NCI-H345 (cell line): ENCODE measurements at regions not wholly inside any gene's neighbourhood (a gene's known extent, or its start where the extent isn't known, plus 50 kb on each side); places are given as distances from the start of the nearest gene placed in this dataset.
"Not testable (repeated sequence)": the region's sequence is repeated elsewhere in the genome, so short reads cannot be mapped to it uniquely, and the experiment has no call there.

Experiments used
- DNase-seq: peaks from one replicate; lab custom pipeline; 2025; lab: John Stamatoyannopoulos, UW

DNA sequence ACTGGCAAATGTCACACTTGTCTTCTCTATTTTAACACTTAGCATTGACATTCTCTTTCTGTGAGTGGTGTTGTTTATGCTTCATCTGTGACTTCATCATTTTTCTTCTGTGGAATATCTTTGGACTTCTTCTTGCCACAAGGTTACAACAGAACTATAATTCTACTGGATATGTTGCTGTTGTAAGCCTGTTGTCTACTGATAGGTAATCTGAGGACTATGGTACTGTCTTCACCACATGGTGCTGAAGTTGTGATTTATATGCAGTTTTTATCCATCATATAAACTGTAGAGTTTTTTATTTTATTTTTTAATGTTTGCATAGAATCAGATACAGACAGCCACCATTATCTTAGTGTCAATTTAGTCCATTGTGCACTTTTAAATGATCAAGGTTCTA is 622.2 kb upstream of the CNTN5 start:
- DNase-seq, result no peak

DNA sequence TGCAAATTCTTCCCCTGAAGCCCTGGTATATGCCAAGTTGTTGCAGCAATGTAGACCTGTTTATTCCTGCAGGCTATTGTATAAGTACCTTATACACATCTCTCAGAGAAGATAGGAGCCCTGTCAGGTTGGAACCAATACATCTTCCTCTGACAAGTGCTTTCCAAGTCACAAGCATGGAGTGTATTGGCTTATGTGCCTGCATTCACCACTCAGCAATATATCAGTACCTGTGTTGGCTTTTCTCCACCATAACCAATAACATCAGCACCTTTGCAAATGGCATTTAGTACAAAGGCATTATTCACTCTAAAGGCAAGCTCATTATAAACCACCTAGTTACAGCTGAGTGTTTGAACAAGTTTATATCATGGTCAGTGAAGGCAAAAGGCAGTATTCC is 611.7 kb upstream of the CNTN5 start:
- peak; percentile 21 for DNase-seq

DNA sequence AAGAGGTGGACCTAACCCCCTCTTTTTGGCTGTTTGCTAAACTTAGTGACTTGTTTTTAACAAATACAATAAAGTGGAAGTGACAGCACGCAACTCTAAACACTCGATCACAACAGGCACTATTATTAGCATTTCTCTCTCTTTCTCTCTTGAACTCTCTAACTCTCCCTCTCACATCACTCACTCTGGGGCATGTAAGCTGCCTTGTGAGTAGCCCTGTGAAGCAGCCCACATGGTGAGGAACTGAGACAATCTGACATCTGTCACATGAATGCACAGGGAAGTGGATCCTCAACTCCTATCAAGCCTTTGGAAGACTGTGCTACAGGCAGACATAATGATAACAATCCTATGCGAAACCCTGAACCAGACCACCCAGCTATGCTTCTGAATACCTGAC is 609.0 kb upstream of the CNTN5 start:
- DNase-seq, result no peak

DNA sequence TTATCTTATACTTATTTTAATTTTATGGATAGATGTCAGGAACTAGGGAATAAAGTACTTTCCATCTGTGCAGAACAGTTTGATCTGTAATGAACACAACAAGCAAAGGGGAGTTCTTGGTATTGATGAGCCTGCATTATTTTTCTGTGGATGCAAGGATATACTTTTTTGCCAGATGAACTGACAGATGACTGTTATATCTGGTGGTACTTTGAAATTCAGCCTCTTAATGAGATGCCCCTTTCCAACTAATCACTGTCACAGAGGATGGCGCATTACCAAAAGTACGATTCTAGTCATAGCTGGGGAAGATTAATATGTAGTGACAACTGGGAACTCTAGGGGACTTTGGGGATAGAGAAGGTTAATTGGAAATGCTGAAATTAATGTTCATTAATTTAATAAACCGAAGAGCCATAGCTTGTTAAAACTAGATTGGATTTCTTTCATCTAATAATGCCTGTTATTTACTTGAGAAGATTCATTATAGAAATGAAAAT is 603.4 kb upstream of the CNTN5 start:
- DNase-seq, result no peak

DNA sequence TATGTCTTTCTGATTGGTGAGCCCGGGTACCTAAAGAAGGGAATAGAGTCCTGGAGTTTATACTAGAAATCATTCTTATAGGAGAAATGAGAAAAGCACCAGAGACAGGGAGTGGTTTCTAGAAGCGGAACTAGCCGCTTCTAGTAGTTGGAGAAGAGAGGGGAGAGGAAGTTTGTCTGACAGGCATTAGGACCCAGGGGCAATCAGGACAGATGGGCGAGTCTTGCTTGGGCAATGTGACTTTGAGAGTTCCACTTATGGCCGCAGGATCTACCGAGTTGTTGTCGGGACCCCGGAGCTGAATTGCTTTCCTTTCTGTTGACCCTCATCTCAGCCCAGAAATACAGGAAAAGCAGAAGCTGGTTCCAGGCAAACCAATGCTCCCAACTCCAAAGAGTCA is 596.8 kb upstream of the CNTN5 start:
- no peak for DNase-seq

DNA sequence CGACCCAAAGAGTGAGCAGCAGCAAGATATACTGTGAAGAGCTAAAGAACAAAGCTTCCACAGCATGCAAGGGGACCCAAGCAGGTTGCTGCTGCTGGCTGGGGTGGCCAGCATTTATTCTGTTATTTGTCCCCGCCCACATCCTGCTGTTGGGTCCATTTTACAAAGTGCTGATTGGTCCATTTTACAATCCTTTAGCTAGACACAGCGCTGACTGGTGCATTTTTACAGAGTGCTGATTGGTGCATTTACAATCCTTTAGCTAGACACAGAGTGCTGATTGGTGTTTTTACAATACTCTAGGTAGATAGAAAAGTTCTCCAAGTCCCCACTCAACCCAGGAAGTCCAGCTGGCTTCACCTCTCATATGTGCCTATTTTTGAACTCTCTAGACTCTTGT is 596.0 kb upstream of the CNTN5 start:
- not testable (repeated sequence) for DNase-seq

DNA sequence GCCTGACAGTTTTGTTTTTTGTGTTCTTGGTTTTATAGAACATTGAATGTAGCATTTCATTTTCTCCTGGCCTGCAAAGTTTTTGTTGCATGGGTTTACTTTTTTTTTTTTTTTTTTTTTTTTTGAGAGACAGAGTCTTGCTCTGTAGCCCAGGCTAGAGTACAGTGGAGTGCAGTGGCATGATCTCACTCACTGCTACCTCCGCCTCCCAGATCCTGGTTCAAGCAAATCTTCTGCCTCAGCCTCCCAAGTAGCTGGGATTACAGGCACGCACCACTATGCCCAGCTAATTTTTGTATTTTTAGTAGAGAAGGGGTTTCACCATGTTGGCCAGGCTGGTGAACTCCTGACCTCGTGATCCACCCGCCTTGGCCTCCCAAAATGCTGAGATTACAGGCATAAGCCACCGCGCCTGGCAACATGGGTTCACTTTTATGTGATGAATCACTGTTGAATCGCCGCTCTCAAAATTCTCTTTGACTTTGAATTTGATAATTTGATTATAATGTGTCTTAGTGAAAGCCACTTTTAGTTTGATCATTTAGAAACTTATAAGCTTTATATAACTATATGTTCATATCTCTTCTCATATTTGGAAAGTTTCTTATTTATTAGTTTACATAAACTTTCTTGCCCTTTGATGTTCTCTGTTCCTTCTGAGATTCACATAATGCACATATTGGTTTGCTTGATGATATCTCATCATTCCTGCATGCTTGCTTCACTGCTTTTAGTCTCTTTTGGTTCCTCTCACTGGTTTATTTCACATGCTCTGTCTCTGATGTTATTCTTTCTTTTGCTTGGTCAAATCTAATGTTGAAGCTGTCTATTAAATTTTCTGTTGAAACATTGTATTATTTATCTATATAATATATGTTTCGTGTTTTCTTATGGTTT is 589.0 kb upstream of the CNTN5 start:
- DNase-seq, result no peak

DNA sequence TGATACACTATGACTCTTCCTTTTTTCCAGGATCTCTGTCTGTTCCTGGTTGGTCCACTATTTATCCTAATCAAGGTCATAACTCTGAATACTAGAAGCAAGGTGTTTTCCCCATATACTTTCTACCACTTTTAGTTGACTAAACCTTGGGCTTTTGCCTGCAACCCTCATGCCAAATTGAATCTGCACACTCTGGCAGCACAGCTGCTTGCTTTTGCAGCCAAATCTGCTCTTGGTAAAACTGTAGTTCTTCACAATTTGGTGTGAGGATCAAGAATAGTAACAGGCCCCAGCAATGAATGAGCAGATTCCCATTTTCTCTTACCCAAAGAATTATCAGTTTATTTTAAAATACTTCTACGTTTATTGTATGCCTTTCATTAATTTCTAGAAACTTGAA is 586.5 kb upstream of the CNTN5 start:
- no peak for DNase-seq

DNA sequence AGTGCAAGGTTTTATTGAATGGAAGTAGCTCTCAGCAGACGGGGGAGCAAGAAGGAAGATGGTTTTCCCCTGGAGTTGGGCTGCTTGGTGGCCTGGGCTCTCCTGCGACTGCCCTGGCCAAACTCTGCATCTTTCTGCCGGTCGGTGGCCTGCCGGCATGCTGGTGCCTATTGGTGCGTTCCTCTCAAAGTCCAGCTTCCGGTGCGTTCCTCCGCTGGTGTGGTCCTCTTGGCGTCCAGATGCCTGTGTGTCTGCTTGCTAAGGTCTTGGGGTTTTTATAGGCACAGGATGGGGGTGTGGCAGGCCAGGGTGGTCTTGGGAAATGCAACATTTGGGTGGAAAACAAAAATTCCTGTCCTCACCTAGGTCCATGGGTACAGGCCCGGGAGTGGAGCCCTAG is 567.4 kb upstream of the CNTN5 start:
- no peak for DNase-seq

DNA sequence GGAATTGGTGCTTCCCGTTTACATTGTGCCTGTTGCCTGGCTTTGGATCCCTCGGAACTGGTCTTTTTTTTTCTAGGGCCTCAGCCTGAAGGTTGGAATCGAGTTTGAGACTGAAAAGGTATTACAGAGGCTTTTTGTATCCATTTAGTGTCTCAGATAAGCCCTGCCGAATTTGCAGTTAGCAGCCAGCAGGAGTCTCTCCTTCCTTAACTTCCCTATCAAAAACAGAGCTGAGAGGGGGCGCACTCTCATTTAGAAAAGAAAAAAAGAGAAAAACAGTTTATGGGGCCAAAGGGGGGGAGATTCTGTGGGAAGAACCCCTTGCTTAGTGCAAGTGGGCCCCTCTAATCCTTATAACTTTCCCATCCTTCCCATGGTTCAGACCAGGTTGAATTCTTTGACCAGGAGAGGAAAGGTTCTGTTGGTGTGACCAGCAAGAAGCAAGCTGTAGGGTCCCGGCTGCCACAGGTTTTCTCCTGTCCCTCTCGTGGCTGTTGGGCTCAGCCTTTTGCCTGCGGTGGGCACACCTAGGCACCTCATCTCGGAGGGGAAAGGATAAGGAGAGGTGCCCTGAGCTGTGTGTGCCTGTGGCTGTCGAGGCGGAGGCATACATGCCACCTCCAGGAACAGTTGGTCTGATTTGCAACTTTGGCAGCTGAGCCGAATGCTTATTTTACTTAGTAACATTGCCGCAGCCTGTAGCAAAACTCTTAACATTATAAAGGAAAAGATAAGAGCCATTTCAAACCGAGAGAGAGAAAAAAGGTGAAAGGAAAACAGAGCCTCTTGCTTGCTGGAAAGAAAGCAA is 565.0 kb upstream of the CNTN5 start:
- no peak for DNase-seq

DNA sequence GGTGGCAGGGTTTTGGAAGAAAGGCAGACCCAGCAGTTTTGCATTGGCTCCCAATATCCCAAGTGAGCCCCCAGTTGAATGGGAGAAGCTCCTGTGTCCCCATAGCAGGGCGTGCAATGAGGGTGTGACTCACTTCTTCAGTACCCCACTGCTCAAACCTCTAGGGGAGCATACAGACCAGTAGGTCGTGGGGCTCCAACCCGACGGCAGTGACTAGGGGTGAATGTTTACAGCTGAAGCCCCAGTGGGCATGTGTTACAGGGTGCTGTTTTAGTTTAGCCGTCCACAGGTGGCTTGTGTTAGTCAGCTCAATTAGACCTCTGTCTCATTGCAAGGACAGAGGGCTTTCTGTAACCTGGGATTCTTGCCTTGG is 564.5 kb upstream of the CNTN5 start:
- no peak for DNase-seq

DNA sequence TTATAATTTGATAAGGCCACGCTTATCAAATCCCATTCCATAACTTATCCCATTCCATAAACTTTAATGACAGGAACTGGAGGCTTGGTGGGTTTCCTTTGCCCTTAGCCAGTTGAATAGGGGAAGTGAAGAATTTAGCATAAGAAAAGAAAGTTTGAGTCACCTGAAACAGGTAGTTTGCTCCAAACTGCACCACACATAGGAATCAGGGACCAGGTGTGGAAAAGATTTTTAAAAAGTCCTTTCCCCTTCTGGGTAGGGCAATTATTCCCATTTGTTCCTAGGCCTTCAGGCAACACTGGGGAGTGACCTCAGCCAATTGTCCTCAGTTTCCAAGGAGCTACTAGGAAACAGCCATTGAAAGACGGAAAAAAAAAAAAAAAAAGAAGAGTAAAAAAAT is 525.7 kb upstream of the CNTN5 start:
- no peak for DNase-seq

DNA sequence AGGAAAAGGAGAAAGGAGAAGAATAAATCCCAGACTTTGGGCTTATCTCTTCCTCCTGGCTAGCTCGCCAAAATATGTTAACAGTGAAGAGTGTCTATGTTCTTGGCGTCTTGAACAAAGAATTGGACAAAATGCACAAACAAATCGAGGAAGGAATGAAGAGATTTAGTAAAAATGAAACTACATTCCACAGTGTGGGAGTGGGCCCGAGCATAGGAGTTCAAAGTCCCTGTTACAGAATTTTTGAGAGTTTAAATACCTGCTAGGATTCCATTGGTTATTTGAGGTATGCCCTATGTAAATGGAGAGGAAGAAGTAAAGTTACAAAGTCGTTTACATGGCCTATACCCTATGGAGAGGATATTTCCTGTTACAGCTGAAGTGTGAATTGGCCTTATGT is 525.1 kb upstream of the CNTN5 start:
- DNase-seq, result no peak

DNA sequence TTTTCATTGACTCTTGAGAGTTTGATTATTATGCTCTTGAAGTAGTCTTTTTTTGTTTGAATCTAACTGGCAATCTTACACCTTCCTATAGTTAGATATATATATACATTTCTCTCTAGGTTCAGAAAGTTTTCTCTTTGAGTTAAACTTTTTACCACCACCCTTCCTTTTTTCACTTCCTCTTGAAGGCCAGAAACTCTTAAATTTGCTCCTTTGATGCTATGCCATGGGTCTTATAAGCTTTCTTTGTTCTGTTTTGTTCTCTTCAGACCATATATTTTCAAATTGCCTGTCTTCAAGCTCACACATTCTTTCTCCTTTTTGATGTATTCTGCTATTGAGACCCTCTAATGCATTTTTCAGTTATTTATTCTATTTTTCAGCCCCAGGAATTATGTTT is 513.5 kb upstream of the CNTN5 start:
- DNase-seq, result no peak

DNA sequence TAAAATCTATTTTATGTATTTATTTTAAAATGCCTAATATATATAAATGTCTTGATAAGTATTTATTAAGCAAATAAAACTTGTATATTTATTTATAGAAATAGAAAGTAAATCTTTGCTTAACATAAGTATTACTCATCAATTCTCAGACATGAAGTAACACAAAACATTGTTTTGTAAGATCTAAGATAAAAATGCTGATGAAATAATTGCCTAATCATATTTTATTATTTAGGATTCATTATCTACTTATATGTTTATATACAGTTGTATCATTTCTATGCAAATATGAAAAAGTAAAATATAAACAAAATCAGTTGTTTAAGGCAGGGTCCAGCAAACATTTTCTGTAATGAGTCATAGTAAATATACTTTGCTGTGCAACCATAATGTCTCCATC is 507.8 kb upstream of the CNTN5 start:
- DNase-seq, result no peak

DNA sequence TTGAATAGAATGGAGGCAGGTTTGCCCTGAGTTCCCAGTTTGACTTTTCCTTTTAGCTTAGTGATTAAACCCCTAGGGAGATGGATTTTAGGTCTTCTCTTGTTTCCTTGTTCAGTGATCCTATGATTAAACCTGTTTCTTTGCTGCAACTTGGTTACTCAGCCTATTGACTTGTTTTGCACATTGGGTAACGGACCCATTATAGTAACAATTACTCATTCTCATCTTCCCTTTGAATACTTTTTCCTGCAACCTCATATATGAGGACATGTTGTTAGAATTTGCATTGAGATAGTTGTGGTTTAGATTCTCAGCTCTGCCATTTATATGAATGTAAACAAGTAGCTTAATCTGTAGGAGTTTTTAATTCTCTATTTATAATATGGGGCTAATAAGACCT is 489.2 kb upstream of the CNTN5 start:
- DNase-seq, result no peak

DNA sequence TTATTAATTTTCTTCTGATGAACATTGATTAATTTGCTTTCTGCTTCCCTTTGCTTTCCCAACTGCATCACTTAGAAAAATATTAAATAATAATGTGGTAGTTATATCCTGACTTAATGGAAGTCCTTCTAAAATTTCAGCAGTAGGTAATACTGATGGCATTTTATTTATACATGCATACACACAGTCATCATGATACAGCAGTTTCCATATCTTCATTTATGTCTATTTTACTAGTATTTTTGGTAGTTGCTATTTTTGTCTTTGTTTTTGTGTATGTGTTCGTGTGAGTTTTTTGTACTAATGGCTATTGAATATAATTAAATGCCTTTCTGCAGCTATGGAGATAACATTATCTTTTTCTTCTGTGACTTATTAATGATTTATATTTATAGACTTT is 484.7 kb upstream of the CNTN5 start:
- DNase-seq, result no peak

DNA sequence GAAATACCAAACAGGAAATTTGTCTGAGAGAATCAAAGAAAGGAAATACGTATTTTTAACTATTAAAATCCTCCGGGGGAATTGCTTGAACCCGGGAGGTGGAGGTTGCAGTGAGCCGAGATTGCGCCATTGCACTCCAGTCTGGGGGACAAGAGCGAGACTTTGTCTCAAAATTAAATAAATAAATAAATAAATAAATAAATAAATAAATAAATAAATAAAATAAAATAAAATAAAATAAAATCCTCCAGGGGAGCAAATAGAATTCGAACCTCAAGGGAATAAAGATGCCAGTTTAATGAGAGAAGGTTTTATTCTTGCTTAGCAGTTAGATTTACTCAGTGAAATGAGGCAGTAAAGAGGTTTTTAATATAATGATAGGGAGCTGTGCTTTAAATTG is 482.4 kb upstream of the CNTN5 start:
- DNase-seq, result not testable (repeated sequence)

DNA sequence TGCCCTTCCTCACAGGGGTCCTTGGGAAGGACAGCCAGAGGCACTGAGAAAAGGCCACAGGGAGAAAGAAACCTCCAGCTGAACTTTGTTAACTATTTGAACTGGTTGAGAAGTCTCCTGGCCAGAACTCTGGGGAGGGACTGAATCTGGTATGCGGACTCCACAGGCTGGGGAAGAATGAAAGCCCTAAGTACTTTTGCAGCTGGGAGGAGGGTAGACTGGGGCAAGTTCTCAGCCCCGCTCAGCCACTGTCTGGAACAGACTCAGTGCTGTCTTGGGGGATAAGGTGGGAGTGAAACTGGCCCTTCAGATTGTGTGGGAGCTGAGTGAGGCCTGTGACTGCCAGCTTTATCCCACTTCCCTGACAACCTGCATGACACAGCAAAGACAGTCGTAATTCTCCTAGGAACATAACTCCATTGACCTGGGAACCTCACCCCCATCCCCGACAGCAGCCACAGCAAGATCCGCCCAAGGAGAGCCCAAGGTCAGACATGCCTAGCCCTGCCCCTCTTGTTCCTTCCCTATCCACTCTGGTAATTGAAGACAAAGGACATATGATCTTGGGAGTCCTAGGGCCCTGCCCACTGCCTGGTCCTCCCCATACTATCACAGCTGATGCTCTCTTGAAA is 475.1 kb upstream of the CNTN5 start:
- no peak for DNase-seq

DNA sequence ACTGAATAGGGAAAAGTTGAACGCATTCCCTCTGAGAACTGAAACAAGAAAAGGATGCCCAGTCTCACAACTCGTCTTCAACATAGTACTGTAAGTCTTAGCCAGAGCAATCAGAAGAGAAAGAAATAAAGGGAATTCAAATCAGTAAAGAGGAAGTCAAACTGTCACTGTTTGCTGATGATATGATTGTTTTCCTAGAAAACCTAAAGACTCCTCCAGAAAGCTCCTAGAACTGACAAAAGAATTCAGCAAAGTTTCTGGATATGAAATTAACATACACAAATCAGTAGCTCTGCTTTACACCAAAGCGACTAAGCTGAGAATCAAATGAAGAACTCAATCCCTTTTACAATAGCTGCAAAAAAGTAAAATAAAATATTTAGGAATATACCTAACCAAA is 471.2 kb upstream of the CNTN5 start:
- no peak for DNase-seq

DNA sequence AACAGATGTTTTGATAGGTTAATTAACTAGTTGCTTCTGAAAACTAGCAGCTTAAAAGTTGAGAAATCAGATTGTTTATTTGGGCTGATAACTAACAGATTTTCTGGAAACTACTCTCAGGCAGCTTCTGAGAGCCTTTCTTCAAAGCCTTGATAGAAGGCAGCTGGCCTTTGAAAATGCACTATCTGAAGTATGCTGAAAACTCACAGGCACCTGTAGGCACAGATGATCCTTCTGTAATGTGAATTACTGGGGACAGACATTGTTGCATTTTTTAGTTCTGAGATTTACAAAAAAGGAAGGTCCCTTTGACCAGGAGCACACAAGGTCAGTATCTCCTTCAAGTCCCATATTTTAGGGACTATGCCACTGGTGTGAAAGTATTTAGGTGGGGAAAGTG is 460.8 kb upstream of the CNTN5 start:
- DNase-seq, result no peak

DNA sequence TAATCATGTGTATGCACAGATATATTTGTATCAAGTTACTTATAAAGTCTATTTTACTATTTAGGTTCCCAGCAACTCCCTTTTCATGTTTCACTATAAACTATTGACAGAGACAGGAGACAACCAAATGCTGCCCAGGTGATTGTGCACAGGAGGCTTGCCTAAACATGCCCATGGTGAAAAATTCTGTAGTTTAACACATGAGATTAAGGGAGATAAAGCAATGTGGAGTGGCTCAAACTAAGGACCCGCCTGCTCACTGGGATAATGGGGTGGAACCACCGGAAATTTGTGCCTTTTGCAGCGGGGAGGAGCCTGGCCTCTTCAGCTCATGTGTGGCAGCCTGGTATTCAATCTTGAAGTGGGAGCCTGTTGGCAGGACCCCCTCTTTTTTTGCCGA is 459.5 kb upstream of the CNTN5 start:
- DNase-seq, result peak; percentile 59

DNA sequence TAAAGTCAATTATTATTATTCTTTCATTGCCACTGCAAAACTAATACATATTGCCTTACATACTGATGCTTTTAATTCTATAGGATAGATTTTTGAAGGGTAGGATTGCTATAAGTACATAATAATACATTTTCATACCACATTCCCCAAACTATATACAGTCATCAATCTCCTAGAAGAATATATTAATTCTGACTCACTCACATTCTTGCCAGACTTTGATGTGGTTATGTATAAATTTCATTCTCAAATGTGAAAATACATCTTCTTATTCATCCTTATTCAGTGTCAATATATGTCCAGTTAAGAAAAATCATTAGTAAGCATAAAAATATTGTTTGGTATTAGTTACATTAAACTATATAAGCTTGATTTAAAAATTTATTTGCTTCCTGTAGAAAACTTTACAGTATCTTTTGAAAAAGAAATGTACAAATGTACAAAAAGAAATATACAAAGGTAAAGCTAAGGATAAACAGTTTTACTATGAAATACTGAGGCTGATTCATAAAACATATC is 458.8 kb upstream of the CNTN5 start:
- no peak for DNase-seq
